HG03460 (cell line): ENCODE measurements at regions not wholly inside any gene's neighbourhood (a gene's known extent, or its start where the extent isn't known, plus 50 kb on each side); places are given as distances from the start of the nearest gene placed in this dataset.

Experiments used
- ATAC-seq: cut with Tn5 transposase; IDR thresholded peaks from one replicate; pipeline ENCODE4 v1.9.1; 2021; ENCODE audit not compliant: unreplicated experiment

- no peak for ATAC-seq
Measured at GRCh38 chr1:87268111-87268510, 60.6 kb upstream of the LMO4 start.

- no peak for ATAC-seq
Measured at GRCh38 chr1:87269921-87270320, 58.8 kb upstream of the LMO4 start.

- no peak for ATAC-seq
Measured at GRCh38 chr1:87273291-87273690, 55.4 kb upstream of the LMO4 start.

GRCh38 chr1:87274851-87275250, 53.8 kb upstream of the LMO4 start:
- no peak for ATAC-seq

GRCh38 chr1:87278825-87279535, 49.7 kb upstream of the LMO4 start:
- no peak for ATAC-seq
